H1 (cell line): ENCODE measurements at regions not wholly inside any gene's neighbourhood (a gene's known extent, or its start where the extent isn't known, plus 50 kb on each side); places are given as distances from the start of the nearest gene placed in this dataset.

Experiments
- CTCF ChIA-PET: fragments of 300-600 bp; sonication (Branson Sonifier 250); formaldehyde crosslinking; loops from one replicate; lab custom pipeline; 2021; ENCODE audit not compliant: partially characterized antibody; lab: Charles Lee
- POLR2A ChIA-PET: fragments of 300-600 bp; sonication (Branson Sonifier 250); formaldehyde crosslinking; loops from one replicate; lab custom pipeline; 2021; ENCODE audit warnings: inconsistent platforms; ENCODE audit not compliant: partially characterized antibody; lab: Charles Lee
- DNase-seq, 2 experiments: peaks; one replicate each; pipeline versions ENCODE4 v3.0.0 to v3.0.0-alpha.2; 2010 to 2022; ENCODE audit warnings: low spot score in 2 of 2, low read depth in 1 of 2, mixed read lengths in 1 of 2
- FAIRE-seq: peaks from 2 replicates; lab custom pipeline; 2011; peaks lifted over from hg19 to GRCh38; lab: Jason Lieb, UNC
- H2AFZ ChIP-seq: 2 replicates; pipeline ENCODE4 v1.8.1; 2012; ENCODE audit warnings: low read length, inconsistent platforms
- H2AK5ac ChIP-seq: 2 replicates; pipeline ENCODE4 v1.6.1; 2013; ENCODE audit warnings: low read depth, low read length
- H2BK120ac ChIP-seq: replicated peaks from 2 replicates; pipeline ENCODE3; 2013; ENCODE audit warnings: low read depth, low read length, inconsistent platforms
- H2BK12ac ChIP-seq: 2 replicates; pipeline ENCODE4 v1.6.1; 2013; ENCODE audit warnings: low read depth, low read length
- H2BK15ac ChIP-seq: 2 replicates; pipeline ENCODE4 v1.6.1; 2013; ENCODE audit warnings: low read length
- H2BK20ac ChIP-seq: 2 replicates; pipeline ENCODE4 v1.6.1; 2013; ENCODE audit warnings: low read length
- H2BK5ac ChIP-seq: 2 replicates; pipeline ENCODE4 v1.6.1; 2013; ENCODE audit warnings: low read depth, low read length
- H3K14ac ChIP-seq: 2 replicates; pipeline ENCODE4 v1.6.1; 2013; ENCODE audit warnings: inconsistent platforms; ENCODE audit not compliant: insufficient read length
- H3K18ac ChIP-seq: 2 replicates; pipeline ENCODE4 v1.6.1; 2013; ENCODE audit warnings: low read length; ENCODE audit errors: extremely low read depth
- H3K23ac ChIP-seq: 2 replicates; pipeline ENCODE4 v1.6.1; 2013; ENCODE audit warnings: inconsistent platforms; ENCODE audit not compliant: insufficient read length
- H3K23me2 ChIP-seq: 2 replicates; pipeline ENCODE4 v1.6.1; 2013; ENCODE audit warnings: low read depth, low read length
- H3K27ac ChIP-seq: 2 replicates; pipeline ENCODE4 v1.6.1; 2011; ENCODE audit warnings: low read depth, low read length, inconsistent platforms
- H3K27me3 ChIP-seq, 4 experiments: replicated peaks in 1 of 4; 1 replicate in 1 of 4; 2 replicates in 3 of 4; pipeline versions ENCODE4 v1.6.1 to v1.8.1; 2011 to 2013; ENCODE audit warnings: low read length in 3 of 4, mild to moderate bottlenecking in 3 of 4, inconsistent platforms in 2 of 4, mixed read lengths in 2 of 4, moderate library complexity in 1 of 4; ENCODE audit not compliant: control insufficient read depth in 3 of 4, insufficient read depth in 3 of 4; ENCODE audit errors: extremely low read depth in 1 of 4
- H3K36me3 ChIP-seq, 4 experiments: 2 replicates each; pipeline versions ENCODE4 v1.6.1 to v1.8.1; 2011 to 2013; ENCODE audit warnings: mild to moderate bottlenecking in 4 of 4, low read length in 3 of 4, moderate library complexity in 2 of 4, control low read depth in 1 of 4, inconsistent platforms in 1 of 4; ENCODE audit not compliant: insufficient read depth in 4 of 4, control insufficient read depth in 2 of 4
- H3K4ac ChIP-seq: replicated peaks from 2 replicates; pipeline ENCODE3; 2013; ENCODE audit warnings: low read length, low read depth, mixed read lengths, inconsistent platforms; ENCODE audit not compliant: insufficient read length
- H3K4me1 ChIP-seq, 4 experiments: replicated peaks in 1 of 4; 1 replicate in 1 of 4; 2 replicates in 3 of 4; pipeline versions ENCODE4 v1.6.1 to v1.8.1; 2011 to 2013; ENCODE audit warnings: low read length in 3 of 4, inconsistent platforms in 2 of 4, mixed read lengths in 1 of 4; ENCODE audit not compliant: insufficient read depth in 4 of 4, control insufficient read depth in 3 of 4
- H3K4me2 ChIP-seq, 2 experiments: 2 replicates each; pipeline versions ENCODE4 v1.6.1 to v1.8.1; 2011 to 2013; ENCODE audit warnings: low read depth in 2 of 2, low read length in 2 of 2, control low read depth in 1 of 2, inconsistent platforms in 1 of 2, mild to moderate bottlenecking in 1 of 2; ENCODE audit not compliant: insufficient read depth in 1 of 2
- H3K4me3 ChIP-seq, 4 experiments: fragments of 200-600, 300-600 bp in 1 of 4; sonication (generic), shearing (Covaris generic), sonication (Bioruptor Twin) in 1 of 4; 2 replicates each; pipeline versions ENCODE4 v1.5.1 to v1.8.1; 2011 to 2016; ENCODE audit warnings: low read length in 4 of 4, low read depth in 3 of 4, control low read depth in 2 of 4, inconsistent platforms in 2 of 4, mild to moderate bottlenecking in 2 of 4, mixed read lengths in 1 of 4, moderate library complexity in 1 of 4; ENCODE audit not compliant: insufficient read depth in 2 of 4; ENCODE audit errors: extremely low read depth in 1 of 4
- H3K56ac ChIP-seq: replicated peaks from 2 replicates; pipeline ENCODE3; 2013; ENCODE audit warnings: low read depth, mild to moderate bottlenecking, mixed read lengths, low read length, inconsistent platforms; ENCODE audit not compliant: insufficient read length
- H3K79me1 ChIP-seq: 2 replicates; pipeline ENCODE4 v1.6.1; 2013; ENCODE audit warnings: low read depth, low read length, control low read depth
- H3K79me2 ChIP-seq, 2 experiments: 2 replicates each; pipeline versions ENCODE4 v1.6.1 to v1.8.1; 2012 to 2013; ENCODE audit warnings: low read length in 2 of 2, mild to moderate bottlenecking in 2 of 2, inconsistent platforms in 1 of 2; ENCODE audit not compliant: insufficient read depth in 2 of 2, control insufficient read depth in 1 of 2
- H3K9ac ChIP-seq, 4 experiments: replicated peaks in 1 of 4; 1 replicate in 1 of 4; 2 replicates in 3 of 4; pipeline versions ENCODE4 v1.6.1 to v1.8.1; 2011 to 2013; ENCODE audit warnings: low read depth in 3 of 4, low read length in 3 of 4, control low read depth in 2 of 4, mild to moderate bottlenecking in 2 of 4, moderate library complexity in 2 of 4, inconsistent platforms in 1 of 4; ENCODE audit errors: extremely low read depth in 1 of 4
- H3K9me3 ChIP-seq, 2 experiments: 2 replicates each; pipeline versions ENCODE4 v1.6.1 to v1.8.1; 2012 to 2013; ENCODE audit warnings: mild to moderate bottlenecking in 2 of 2, moderate library complexity in 2 of 2, control low read depth in 1 of 2, inconsistent platforms in 1 of 2, low read depth in 1 of 2, low read length in 1 of 2, mixed read lengths in 1 of 2; ENCODE audit not compliant: insufficient read depth in 2 of 2
- H4K20me1 ChIP-seq, 2 experiments: replicated peaks in 1 of 2; 2 replicates each; pipeline versions ENCODE3 to v1.8.1; 2011 to 2013; ENCODE audit warnings: inconsistent platforms in 2 of 2, low read length in 2 of 2, mild to moderate bottlenecking in 1 of 2; ENCODE audit not compliant: insufficient read depth in 2 of 2, control insufficient read depth in 1 of 2
- H4K5ac ChIP-seq: 2 replicates; pipeline ENCODE4 v1.6.1; 2013; ENCODE audit warnings: low read length, low read depth, mixed read lengths, inconsistent platforms; ENCODE audit not compliant: insufficient read length
- H4K8ac ChIP-seq: 2 replicates; pipeline ENCODE4 v1.8.0; 2013; ENCODE audit warnings: mild to moderate bottlenecking, moderate library complexity, low read length, inconsistent platforms; ENCODE audit not compliant: insufficient read depth; ENCODE audit errors: extremely low read depth
- H4K91ac ChIP-seq: replicated peaks from 2 replicates; pipeline ENCODE3; 2013; ENCODE audit warnings: low read length, mixed read lengths, inconsistent platforms; ENCODE audit not compliant: insufficient read length
- BRCA1 ChIP-seq: IDR thresholded peaks from 2 replicates; pipeline ENCODE4 v1.6.1; 2012; ENCODE audit warnings: low read depth, low read length, improper control_type of control experiment
- CHD1 ChIP-seq: IDR thresholded peaks from 2 replicates; pipeline ENCODE4 v1.6.1; 2012; ENCODE audit warnings: low read depth, low read length, improper control_type of control experiment
- HDAC2 ChIP-seq, 2 experiments: fragments of 300-600 bp in 1 of 2; sonication (generic) in 1 of 2; IDR thresholded peaks; 2 replicates each; pipeline ENCODE4 v1.6.1; 2011 to 2012; ENCODE audit warnings: low read depth in 2 of 2, low read length in 2 of 2, mild to moderate bottlenecking in 2 of 2, moderate library complexity in 2 of 2, borderline replicate concordance in 1 of 2, inconsistent platforms in 1 of 2
- JUN ChIP-seq: IDR thresholded peaks from 2 replicates; pipeline ENCODE4 v1.6.1; 2011; ENCODE audit warnings: low read depth, mild to moderate bottlenecking, improper control_type of control experiment, low read length
- MAFK ChIP-seq: IDR thresholded peaks from 2 replicates; pipeline ENCODE4 v1.6.1; 2012; ENCODE audit warnings: low read depth, mild to moderate bottlenecking, improper control_type of control experiment, low read length
- NANOG ChIP-seq: IDR thresholded peaks from 2 replicates; pipeline ENCODE4 v1.6.1; 2011; ENCODE audit warnings: low read length, low read depth, mild to moderate bottlenecking, inconsistent platforms; ENCODE audit not compliant: insufficient read depth, poor library complexity, severe bottlenecking
- NRF1 ChIP-seq: IDR thresholded peaks from 2 replicates; pipeline ENCODE4 v1.6.1; 2011; ENCODE audit warnings: mild to moderate bottlenecking, low read depth, low read length, improper control_type of control experiment
- SIRT6 ChIP-seq: IDR thresholded peaks from one replicate; pipeline ENCODE4 v1.7.1; 2012; ENCODE audit warnings: low read length, inconsistent platforms
- SRF ChIP-seq: IDR thresholded peaks from 2 replicates; pipeline ENCODE4 v1.6.1; 2011; ENCODE audit warnings: mild to moderate bottlenecking, low read depth, low read length, moderate library complexity
- SUZ12 ChIP-seq: fragments of 200-600 bp; sonication (generic); IDR thresholded peaks from 2 replicates; pipeline ENCODE4 v1.6.1; 2012; ENCODE audit warnings: mild to moderate bottlenecking, inconsistent platforms, low read length, moderate library complexity, mixed read lengths
- TAF1 ChIP-seq: IDR thresholded peaks from 2 replicates; pipeline ENCODE4 v1.6.1; 2011; ENCODE audit warnings: mild to moderate bottlenecking, low read depth, low read length
- WGBS, 2 experiments: shearing (Covaris generic) in 1 of 2; methylation state at CpG; one replicate each; pipeline versions ENCODE4 v1.1.6 to v1.1.7; 2013 to 2015; ENCODE audit warnings: low lambda C conversion rate in 2 of 2, mixed read lengths in 2 of 2, inconsistent platforms in 1 of 2, low coverage in 1 of 2, missing lambda C conversion rate in 1 of 2; ENCODE audit not compliant: insufficient replicate concordance in 2 of 2, insufficient coverage in 1 of 2, insufficient read length in 1 of 2; ENCODE audit errors: extremely low coverage in 1 of 2, missing lambda C conversion rate in 1 of 2; 5-methylcytosine and 5-hydroxymethylcytosine counted together
- TF ChIP-seq, protein P1 (sequence below), 3 experiments: IDR thresholded peaks; 1 replicate in 2 of 3; 2 replicates in 1 of 3; pipeline versions ENCODE4 v1.5.1 to v1.6.1; 2011; ENCODE audit warnings: low read length in 3 of 3, mild to moderate bottlenecking in 3 of 3, inconsistent platforms in 2 of 3, low read depth in 1 of 3, moderate library complexity in 1 of 3; ENCODE audit not compliant: insufficient read depth in 1 of 3; ENCODE audit errors: control extremely low read depth in 1 of 3

DNA sequence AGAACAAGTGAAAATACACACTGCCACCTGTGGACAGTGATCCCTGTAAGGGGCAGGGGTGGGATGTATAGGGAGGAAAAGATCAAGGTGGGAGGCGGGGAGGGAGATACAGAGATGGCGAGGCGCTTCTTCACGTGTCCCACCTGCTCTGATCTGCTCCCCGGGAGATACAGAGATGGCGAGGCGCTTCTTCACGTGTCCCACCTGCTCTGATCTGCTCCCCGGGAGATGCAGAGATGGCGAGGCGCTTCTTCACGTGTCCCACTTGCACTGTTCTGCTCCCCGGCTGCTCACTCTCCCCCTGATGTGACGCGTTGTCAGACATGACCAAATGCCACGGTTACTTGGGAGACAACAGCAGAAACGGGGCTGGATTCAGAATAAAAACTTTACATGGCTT, 308.3 kb upstream of the SHH start:
- Histone ChIP-seq H3K9ac (no peak overlapping the region), H2BK12ac (no peak overlapping the region), H2BK20ac (no peak overlapping the region), H2AK5ac (no peak overlapping the region), H4K20me1 (no peaks in the 10 kb centered on the region), H3K27ac (no peak overlapping the region), H2BK15ac (no peak overlapping the region), H3K18ac (no peak overlapping the region), H3K4ac (no peak overlapping the region), H2BK120ac (no peak overlapping the region), H3K9me3 (no peaks in the 10 kb centered on the region), H3K4me1 (no peaks in the 10 kb centered on the region), H3K14ac (no peak overlapping the region), H2BK5ac (no peak overlapping the region), H4K8ac (peak overlapping the region; percentile 14; the same call in 1 of the 2 replicates), H3K4me3 (no peak overlapping the region), H3K4me2 (no peak overlapping the region), H3K23me2 (no peaks in the 10 kb centered on the region), H3K23ac (no peak overlapping the region), H3K79me1 (no peaks in the 10 kb centered on the region), H4K91ac (no peak overlapping the region), H3K27me3 (no peaks in the 10 kb centered on the region), H3K36me3 (no peaks in the 10 kb centered on the region), H3K79me2 (no peaks in the 10 kb centered on the region), H3K56ac (no peak overlapping the region), H2AFZ (no peak overlapping the region), H4K5ac (no peak overlapping the region)
- TF ChIP-seq SIRT6 = no peak
- TF ChIP-seq, protein P1, sequence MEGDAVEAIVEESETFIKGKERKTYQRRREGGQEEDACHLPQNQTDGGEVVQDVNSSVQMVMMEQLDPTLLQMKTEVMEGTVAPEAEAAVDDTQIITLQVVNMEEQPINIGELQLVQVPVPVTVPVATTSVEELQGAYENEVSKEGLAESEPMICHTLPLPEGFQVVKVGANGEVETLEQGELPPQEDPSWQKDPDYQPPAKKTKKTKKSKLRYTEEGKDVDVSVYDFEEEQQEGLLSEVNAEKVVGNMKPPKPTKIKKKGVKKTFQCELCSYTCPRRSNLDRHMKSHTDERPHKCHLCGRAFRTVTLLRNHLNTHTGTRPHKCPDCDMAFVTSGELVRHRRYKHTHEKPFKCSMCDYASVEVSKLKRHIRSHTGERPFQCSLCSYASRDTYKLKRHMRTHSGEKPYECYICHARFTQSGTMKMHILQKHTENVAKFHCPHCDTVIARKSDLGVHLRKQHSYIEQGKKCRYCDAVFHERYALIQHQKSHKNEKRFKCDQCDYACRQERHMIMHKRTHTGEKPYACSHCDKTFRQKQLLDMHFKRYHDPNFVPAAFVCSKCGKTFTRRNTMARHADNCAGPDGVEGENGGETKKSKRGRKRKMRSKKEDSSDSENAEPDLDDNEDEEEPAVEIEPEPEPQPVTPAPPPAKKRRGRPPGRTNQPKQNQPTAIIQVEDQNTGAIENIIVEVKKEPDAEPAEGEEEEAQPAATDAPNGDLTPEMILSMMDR (IDR thresholded peaks at IDR 0.05; ENCODE audit: control extremely low read depth in 1 of 3, insufficient read depth in 1 of 3, low read depth in 1 of 3, low read length in 3 of 3) = no peak
- TF ChIP-seq SRF = no peak
- no peak for TF ChIP-seq HDAC2 (IDR thresholded peaks at IDR 0.05; ENCODE audit: borderline replicate concordance in 1 of 2, low read depth in 2 of 2, low read length in 2 of 2)
- TF ChIP-seq NANOG = no peak
- TF ChIP-seq JUN = no peak
- no peak for TF ChIP-seq BRCA1
- no peak for TF ChIP-seq CHD1
- no peak for TF ChIP-seq SUZ12
- TF ChIP-seq MAFK = no peak
- TF ChIP-seq NRF1 = no peak
- no peak for TF ChIP-seq TAF1
- 93% methylated on average over 17 of the region's 17 CpGs; no CpG with 5 or more reads in 1 of the 2 experiments for WGBS, 2 experiments
- ChIA-PET POLR2A (no interaction called here), CTCF (no interaction called here)
- no peak for DNase-seq
- no peak for FAIRE-seq
